Activated CD4-positive, alpha-beta T cell treated with anti-CD3 and anti-CD28 coated beads, Interleukin-10, Interleukin-2, amounts not matched to agents 100 ng/mL and 50 ng/mL, durations not matched to agents 16 hours and 8 hours (primary cell): ENCODE measurements at regions not wholly inside any gene's neighbourhood (a gene's known extent, or its start where the extent isn't known, plus 50 kb on each side); places are given as distances from the start of the nearest gene placed in this dataset.

Experiments used
- DNase-seq: peaks from one replicate; pipeline ENCODE4 v3.0.0-alpha.2; 2020

GRCh38 chr10:44049301-44050015 is 335.4 kb downstream of the CXCL12 start:
- DNase-seq: no peak

- DNase-seq: no peak
Measured at GRCh38 chr10:44047361-44047760, 337.5 kb downstream of the CXCL12 start.

- DNase-seq: no peak
Measured at GRCh38 chr10:44046605-44047004, 338.3 kb downstream of the CXCL12 start.

DNA sequence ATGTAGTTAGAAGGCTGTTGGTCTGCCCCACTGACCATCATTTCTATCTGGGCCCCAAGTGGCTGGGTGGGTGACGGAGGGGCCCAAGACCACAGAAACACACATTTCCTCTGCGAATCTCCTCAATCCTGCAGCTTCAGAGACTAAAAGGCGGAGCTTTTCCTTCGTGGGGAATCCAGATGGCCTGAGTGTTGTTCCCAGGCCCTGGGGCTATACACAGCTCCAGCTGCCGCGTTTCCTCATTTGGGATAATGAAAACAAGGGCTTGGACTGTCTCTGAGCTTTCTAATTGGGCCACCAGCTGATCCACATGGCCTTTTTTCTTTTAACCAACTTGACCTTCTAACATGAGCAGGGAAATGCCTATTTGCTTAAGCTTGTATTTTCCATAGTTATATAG is 339.9 kb downstream of the CXCL12 start:
- no peak for DNase-seq

GRCh38 chr10:44044549-44044948 is 340.3 kb downstream of the CXCL12 start:
- no peak for DNase-seq

DNA sequence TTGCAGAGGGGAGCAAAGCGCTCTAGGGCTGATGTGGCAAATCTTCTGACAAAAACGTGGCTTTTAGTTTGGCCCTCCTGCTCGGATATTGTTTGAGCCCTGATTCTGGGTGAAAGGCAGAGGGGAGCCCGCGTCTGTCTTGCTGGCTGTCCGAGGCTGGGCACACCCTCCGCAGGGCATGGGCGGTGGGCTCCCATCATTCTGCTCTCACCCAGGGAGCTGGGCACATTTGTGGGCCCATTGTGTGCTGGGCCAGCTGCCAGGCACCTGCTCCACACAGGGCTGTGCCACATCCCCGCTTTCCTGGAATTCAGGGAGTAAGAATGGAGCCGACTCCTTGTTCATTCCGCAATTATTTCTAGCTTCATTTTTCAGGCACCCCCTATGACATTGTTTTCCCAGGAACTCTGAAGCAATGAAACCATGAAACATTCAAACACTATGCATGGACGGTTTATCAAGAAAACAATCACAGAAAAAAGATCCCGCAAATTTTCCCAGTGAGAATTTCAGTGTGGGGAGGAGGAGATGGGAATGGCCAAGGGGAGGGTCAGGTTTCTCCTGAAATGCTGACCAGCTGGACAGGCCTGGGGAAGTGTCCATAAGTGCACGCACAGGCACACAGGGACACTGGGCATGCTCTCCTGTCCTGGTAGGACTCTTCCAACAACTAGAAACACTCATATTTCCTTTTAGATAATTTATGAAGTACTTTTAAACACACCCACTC is 341.1 kb downstream of the CXCL12 start:
- DNase-seq: no peak

DNA sequence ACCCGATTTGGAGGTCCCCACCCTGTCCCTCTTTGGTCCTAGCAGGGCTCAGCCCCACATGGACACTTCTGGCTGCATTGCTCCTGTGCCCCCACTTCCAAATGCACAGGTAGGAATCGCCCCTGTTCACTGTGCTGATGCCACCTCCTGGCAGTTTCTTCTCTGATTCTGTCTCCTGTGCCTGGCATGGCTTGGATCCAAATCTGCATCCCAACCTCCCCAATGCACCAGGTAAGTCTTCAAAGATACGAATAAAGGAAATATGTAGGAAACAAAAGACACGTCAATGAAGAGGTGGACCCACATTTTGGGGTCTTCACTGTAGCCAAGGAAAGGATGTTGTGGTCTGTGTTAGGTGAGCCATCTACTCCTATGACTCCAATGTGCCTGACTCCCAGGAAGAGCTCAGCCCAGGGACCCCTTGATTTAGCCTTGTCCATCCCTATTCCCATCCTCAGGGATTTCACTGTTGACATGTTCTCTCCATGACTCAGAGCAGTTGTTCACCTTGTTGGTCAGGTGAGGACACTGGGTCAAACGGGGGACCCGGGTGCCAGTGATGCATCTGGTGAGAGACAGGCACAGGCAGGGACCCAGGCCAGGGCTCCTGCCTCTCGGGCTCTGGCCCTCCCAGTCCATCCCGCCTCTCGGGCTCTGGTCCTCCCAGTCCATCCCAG is 341.8 kb downstream of the CXCL12 start:
- DNase-seq: no peak

GRCh38 chr10:44042075-44042770 is 342.7 kb downstream of the CXCL12 start:
- no peak for DNase-seq

DNA sequence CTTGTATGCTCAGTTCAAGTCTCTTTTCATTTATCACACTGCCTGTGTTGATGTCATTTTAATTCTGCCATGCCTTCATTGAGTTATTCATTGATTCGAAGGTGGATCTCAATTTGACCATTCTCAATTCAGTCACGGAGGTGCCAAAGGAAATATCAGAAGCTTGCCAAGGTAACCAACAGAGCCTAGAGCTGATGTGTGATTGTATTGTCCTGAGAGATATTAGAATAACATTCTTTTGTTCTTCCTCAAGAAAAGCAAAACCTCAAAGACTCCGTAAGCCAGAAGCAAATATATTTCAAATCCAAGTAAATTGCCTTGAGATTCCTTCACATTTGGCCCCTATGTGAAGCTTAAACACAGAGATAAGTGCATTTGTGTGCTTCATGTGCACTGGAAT is 345.3 kb downstream of the CXCL12 start:
- DNase-seq: no peak

- no peak for DNase-seq
Measured at GRCh38 chr10:44036425-44036824, 348.5 kb downstream of the CXCL12 start.

DNA sequence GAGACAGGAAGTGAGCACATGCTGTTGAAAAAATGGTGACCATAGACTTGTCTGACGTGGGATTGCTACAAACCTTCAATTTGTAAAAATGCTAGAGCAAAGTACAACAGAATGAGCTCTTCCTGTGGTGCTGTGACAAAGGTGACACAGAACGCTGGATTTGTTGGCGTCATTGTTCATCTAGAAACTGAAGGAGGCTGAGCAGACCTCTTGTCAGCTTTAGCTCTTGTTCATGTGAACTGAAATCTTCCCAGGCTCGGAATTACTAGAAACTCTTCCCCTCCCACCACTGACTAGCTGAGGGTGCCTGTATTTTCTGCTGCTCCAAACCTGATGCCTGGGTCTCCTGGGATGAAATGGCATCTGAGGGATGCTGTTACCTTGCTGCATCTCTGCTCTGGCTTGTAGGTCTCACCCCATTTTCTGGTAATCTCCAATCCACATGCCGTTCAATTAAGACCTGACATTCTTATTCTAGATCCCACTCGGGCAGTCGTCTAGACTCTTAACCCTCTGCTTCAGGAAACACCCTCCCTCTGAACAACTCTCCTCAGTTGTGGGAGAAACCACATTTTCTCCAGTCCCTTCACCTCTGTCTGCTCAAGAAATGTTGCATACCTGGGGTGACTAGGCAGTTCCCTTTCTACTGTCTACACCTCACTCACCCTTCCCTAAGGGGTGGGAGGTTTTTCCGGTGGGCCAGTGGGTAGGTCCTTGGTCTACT is 349.3 kb downstream of the CXCL12 start:
- no peak for DNase-seq

- no peak for DNase-seq
Measured at GRCh38 chr10:44034946-44035345, 350.0 kb downstream of the CXCL12 start.

DNA sequence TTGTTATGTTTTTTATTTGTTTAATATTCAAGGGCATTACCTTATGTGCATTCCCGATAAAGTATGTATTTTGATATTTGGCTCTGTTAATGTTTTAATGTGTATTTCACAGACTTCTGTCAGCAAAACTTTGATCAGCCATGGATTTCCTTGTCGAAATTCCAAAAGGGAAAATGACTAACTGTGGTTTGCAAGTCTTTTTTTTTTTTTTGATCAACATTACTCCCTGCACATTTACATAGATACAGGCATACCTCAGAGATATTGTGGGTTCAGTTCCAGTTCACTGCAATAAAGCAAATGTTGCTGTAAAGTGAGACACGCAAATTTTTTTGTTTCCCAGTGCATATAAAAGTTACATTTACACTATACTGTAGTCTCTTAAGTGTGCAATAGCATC is 351.9 kb downstream of the CXCL12 start:
- DNase-seq: no peak

DNA sequence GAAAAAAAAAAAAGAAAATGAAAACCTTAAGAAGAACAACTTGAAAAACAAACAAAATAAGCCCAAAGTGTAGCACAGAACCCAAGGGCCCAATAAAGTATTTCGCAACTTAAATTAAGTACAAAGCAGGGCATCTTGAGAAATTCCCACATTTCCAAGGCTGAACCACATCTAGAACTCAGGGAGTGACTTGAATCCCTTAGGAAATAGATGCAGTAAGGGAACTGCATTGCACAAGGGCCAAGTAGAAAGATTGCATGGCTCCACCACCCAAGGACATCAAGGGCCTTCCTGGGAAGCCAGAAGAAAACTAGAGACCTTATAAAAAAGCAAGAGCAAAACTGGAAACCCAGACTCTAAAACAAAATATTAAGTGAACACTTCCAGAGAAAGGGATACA is 352.7 kb downstream of the CXCL12 start:
- DNase-seq: no peak

DNA sequence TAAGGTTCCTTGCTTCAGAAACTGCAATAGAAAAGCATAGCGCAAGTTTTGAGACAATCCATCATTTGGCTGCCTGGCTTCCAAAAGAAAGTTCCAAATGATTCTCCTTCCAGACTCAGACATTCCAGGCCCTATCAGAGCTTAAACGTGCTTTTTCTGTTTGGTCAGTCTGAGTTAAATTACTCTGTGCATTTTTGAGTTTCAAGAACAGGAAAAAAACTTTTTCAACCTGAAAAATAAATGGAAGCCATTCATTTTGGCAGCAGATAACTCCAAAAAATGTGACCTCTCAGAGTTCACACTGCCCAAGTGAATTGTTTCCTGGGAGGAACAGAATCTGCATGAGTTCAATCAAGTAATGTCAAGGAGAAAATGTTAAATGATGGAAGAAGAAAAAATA is 354.2 kb downstream of the CXCL12 start:
- no peak for DNase-seq

DNA sequence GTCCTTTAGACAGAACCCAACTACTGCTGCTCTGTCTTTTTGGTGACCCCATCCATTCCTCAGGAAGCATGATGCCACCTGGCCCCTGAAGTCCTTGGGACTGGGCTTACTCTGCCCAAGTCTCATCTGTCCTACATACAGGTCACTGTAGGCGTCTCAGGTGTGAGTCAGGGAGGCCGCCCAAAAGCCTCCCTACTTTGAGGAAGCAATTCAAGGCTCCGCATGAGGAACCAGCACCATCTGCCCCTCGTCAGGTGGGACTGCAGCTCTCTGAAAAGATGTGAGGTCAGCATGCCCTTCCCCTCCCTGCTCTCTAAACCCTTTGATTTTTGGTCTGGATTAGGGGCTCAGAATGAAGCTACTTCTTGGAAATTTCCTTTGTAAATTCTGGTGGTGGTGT is 354.8 kb downstream of the CXCL12 start:
- peak; percentile 23 for DNase-seq

DNA sequence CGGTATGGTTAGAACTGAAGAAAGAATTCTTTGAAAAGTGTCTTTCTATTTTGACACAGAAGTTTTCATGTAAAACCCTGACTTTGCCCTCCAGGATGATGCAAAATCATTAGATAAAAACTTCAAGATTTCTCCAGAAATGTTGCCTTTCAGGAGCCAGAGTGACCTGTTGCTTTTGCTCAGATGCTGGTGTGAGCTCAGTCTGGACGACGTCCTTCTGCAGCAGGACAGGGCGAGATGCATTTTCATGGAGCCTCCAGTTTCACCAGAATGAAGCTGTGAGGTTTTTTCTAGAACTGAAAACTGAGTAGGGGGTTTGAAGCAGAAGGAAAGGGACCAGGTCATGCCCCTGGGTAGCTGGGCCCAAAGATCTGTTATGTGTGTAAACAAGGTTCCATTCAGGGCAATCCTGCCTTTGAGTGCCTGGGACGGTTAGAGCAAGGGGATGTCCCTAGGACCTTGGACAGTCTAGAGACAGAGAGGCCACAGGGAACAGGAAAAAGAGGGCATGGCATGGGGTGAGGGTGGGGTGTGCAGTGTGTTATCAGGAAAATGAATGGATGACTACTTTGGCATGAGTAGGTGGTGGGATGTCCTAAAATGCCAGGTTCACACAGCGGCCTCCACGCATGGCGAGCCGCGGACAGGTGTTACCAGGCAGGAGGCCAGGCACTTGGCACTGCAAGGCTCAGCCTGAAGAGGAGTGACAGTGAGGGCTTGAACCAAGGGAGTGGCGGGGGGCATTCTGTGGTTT is 356.3 kb downstream of the CXCL12 start:
- no peak for DNase-seq

DNA sequence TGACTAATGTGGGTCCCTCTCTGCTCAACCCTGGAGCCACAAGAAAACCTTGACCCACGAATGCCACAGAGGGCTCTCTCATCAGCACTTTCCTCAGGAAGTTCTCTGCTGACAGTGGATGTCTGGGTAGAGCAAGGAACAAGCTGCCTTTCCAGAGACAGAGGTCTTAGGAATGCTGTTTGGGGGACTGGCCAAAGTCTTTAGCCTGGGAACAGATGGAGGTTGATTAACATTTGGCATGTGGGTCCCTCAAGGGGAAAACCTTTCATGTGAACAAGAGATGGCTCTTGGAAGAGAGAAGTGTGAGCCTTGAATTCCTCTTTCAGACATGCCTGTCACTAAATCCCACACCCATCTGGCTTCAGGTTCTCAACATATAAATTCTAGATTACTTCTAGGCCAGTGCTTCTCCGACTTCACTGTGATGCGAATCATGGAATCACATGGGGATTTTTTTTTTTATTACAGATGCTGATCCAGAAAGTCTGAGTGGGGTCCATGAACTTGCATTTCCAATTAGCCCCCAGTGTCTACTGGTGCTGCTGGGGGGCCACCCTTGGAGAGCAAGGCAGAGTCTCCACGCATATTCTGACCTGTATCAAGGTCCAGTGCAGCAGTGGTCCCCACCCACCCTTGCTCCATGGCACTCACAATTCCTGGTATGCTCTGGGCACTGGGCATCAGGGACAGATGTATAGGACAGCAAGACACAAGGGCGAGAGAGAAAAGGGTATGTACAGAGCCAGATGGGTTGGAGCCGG is 360.4 kb downstream of the CXCL12 start:
- no peak for DNase-seq

- no peak for DNase-seq
Measured at GRCh38 chr10:44023517-44023916, 361.4 kb downstream of the CXCL12 start.

- DNase-seq: no peak
Measured at GRCh38 chr10:44022203-44022602, 362.7 kb downstream of the CXCL12 start.
